HEK293T (cell line): ENCODE measurements at regions not wholly inside any gene's neighbourhood (a gene's known extent, or its start where the extent isn't known, plus 50 kb on each side); places are given as distances from the start of the nearest gene placed in this dataset.

Source experiments
- CTBP1 ChIP-seq: fragments of 450-650 bp; IDR thresholded peaks from 2 replicates; pipeline ENCODE4 v1.6.1; 2016; ENCODE audit warnings: borderline replicate concordance
- FOXA1 ChIP-seq: fragments of 450-650 bp; IDR thresholded peaks from 2 replicates; pipeline ENCODE4 v1.6.1; 2016; ENCODE audit warnings: mild to moderate bottlenecking
- FOXK2 ChIP-seq: fragments of 450-650 bp; IDR thresholded peaks from 2 replicates; pipeline ENCODE4 v1.6.1; 2016; ENCODE audit warnings: mild to moderate bottlenecking
- FOXM1 ChIP-seq: fragments of 450-650 bp; IDR thresholded peaks from 2 replicates; pipeline ENCODE4 v1.6.1; 2017; ENCODE audit warnings: mild to moderate bottlenecking, borderline replicate concordance
- SP1 ChIP-seq: fragments of 450-650 bp; IDR thresholded peaks from 2 replicates; pipeline ENCODE4 v1.6.1; 2017
- SUZ12 ChIP-seq: fragments of 450-650 bp; IDR thresholded peaks from 2 replicates; pipeline ENCODE4 v1.6.1; 2016; ENCODE audit warnings: mild to moderate bottlenecking

DNA sequence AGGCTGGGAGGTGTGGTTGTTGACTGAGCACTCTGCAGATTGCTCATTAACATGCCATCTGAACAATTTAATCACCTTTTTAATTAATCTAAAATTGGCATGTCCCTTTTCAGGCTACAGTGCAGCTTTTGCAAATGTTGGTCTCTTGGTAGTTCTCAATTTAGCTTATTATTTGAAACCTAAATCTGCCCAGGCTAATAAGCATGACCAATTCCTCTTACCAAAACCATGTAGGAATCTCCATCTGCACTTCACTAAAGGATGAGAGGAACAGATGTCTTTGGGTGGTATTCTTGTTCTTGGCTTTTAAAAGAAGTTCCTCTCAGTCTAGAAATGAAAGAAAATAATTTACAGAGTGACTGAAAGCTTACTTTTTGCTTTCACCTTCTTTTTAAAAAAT, 190.1 kb upstream of the RMST start:
- TF ChIP-seq FOXK2 (no peak), FOXM1 (no peak), CTBP1 (no peak), SP1 (no peak), SUZ12 (no peak), FOXA1 (no peak)
